Fibroblast of pulmonary artery (primary cell): ENCODE measurements at regions not wholly inside any gene's neighbourhood (a gene's known extent, or its start where the extent isn't known, plus 50 kb on each side); places are given as distances from the start of the nearest gene placed in this dataset.

Experiments
- DNase-seq: peaks from one replicate; pipeline ENCODE4 v3.0.0-alpha.2; 2010; ENCODE audit warnings: low read depth
- H3K4me3 ChIP-seq: replicated peaks from 2 replicates; pipeline ENCODE4 v1.5.1; 2011; ENCODE audit warnings: low read depth, mild to moderate bottlenecking, control low read depth, low read length, moderate library complexity
- CTCF ChIP-seq: IDR thresholded peaks from 2 replicates; pipeline ENCODE4 v1.5.1; 2011; ENCODE audit warnings: mild to moderate bottlenecking, control low read depth, low read length, inconsistent platforms; ENCODE audit errors: missing control alignments

- DNase-seq, result no peak
- TF ChIP-seq CTCF, result no peak
- H3K4me3 ChIP-seq, result no peak overlapping the region
Observed at GRCh38 chr4:104210420-104210819, 284.3 kb downstream of the CXXC4 start.

- no peak for TF ChIP-seq CTCF
- DNase-seq, result no peak
- no peak overlapping the region for H3K4me3 ChIP-seq
Observed at GRCh38 chr4:104206784-104207183, 287.9 kb downstream of the CXXC4 start.

- DNase-seq, result no peak
- no peak for TF ChIP-seq CTCF
Observed at GRCh38 chr4:104205116-104205515, 289.6 kb downstream of the CXXC4 start.

GRCh38 chr4:104188301-104188700 is 306.4 kb downstream of the CXXC4 start:
- no peak for TF ChIP-seq CTCF
- DNase-seq, result no peak
- no peak overlapping the region for H3K4me3 ChIP-seq

More at GRCh38 chr4:104205116-104205515, 289.6 kb downstream of the CXXC4 start:
- no peak overlapping the region for H3K4me3 ChIP-seq

- no peak for DNase-seq
- no peak overlapping the region for H3K4me3 ChIP-seq
- no peak for TF ChIP-seq CTCF
Observed at GRCh38 chr4:104169437-104169836, 325.3 kb downstream of the CXXC4 start.

GRCh38 chr4:104166749-104167148 is 327.9 kb downstream of the CXXC4 start:
- no peak for DNase-seq
- no peak for TF ChIP-seq CTCF
- H3K4me3 ChIP-seq, result no peak overlapping the region

- H3K4me3 ChIP-seq, result no peak overlapping the region
- DNase-seq, result no peak
- TF ChIP-seq CTCF, result no peak
Observed at GRCh38 chr4:104163820-104164219, 330.9 kb downstream of the CXXC4 start.
